Testis (tissue), 2 donors: ENCODE measurements at regions not wholly inside any gene's neighbourhood (a gene's known extent, or its start where the extent isn't known, plus 50 kb on each side); places are given as distances from the start of the nearest gene placed in this dataset.

Experiments used
- POLR2A ChIP-seq: fragments of 450-650 bp; IDR thresholded peaks from one replicate; pipeline ENCODE4 v1.6.1; 2017; ENCODE audit warnings: antibody characterized with exemption, mild to moderate bottlenecking, moderate library complexity
- TF ChIP-seq, protein P1 (sequence below), 3 experiments: fragments of 450-650 bp in 2 of 3; fragments of 200-600 bp in 1 of 3; sonication (generic) in 1 of 3; IDR thresholded peaks; one replicate each; pipeline ENCODE4 v1.5.1; 2016 to 2019; ENCODE audit warnings: antibody characterized with exemption in 3 of 3, mild to moderate bottlenecking in 2 of 3, moderate library complexity in 1 of 3

DNA sequence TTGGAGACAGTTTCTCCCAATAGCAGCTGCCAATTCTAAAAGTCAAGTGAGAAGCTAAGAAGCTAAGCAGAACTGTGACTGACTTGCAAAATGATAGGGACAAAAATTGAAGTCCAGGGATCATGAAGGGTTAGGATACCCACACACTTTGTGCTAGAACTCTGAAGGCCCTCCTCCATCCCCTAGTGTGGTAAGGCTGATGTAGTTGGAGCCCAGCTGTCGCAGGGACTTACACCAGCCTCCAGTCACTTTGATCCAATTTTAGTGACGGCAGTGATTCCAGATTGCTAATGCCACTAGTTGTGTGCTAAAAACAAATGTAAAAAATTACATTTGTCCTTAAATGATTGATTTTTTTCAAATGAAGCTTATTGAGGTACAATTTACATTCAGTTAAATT lies 742.7 kb upstream of the ZNF608 start:
- TF ChIP-seq, protein P1, sequence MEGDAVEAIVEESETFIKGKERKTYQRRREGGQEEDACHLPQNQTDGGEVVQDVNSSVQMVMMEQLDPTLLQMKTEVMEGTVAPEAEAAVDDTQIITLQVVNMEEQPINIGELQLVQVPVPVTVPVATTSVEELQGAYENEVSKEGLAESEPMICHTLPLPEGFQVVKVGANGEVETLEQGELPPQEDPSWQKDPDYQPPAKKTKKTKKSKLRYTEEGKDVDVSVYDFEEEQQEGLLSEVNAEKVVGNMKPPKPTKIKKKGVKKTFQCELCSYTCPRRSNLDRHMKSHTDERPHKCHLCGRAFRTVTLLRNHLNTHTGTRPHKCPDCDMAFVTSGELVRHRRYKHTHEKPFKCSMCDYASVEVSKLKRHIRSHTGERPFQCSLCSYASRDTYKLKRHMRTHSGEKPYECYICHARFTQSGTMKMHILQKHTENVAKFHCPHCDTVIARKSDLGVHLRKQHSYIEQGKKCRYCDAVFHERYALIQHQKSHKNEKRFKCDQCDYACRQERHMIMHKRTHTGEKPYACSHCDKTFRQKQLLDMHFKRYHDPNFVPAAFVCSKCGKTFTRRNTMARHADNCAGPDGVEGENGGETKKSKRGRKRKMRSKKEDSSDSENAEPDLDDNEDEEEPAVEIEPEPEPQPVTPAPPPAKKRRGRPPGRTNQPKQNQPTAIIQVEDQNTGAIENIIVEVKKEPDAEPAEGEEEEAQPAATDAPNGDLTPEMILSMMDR (IDR thresholded peaks at IDR 0.05): no peak
- TF ChIP-seq POLR2A: no peak
